SIG-M5 treated with dmso at 0.1 percent for 504 hours (cell line): ENCODE measurements at regions not wholly inside any gene's neighbourhood (a gene's known extent, or its start where the extent isn't known, plus 50 kb on each side); places are given as distances from the start of the nearest gene placed in this dataset.
A peak's percentile ranks its signal among the peaks of the same experiment; 100 is the strongest.
"Not testable (repeated sequence)": the region's sequence is repeated elsewhere in the genome, so short reads cannot be mapped to it uniquely, and the experiment has no call there.

Experiments
- DNase-seq: peaks from one replicate; lab custom pipeline; 2025; ENCODE audit not compliant: unreplicated experiment; lab: John Stamatoyannopoulos, UW

GRCh38 chr4:126604268-126604867 is 1028.4 kb upstream of the INTU start:
- DNase-seq: peak; percentile 8

GRCh38 chr4:126610933-126611332 is 1021.8 kb upstream of the INTU start:
- no peak for DNase-seq

- DNase-seq: no peak
Measured at GRCh38 chr4:126611900-126612299, 1020.9 kb upstream of the INTU start.

- no peak for DNase-seq
Measured at GRCh38 chr4:126614356-126614855, 1018.4 kb upstream of the INTU start.

GRCh38 chr4:126616795-126617194 is 1016.0 kb upstream of the INTU start:
- no peak for DNase-seq

- no peak for DNase-seq
Measured at GRCh38 chr4:126627255-126627654, 1005.5 kb upstream of the INTU start.

- DNase-seq: no peak
Measured at GRCh38 chr4:126628933-126629332, 1003.8 kb upstream of the INTU start.

GRCh38 chr4:126630230-126630629 is 1002.5 kb upstream of the INTU start:
- DNase-seq: no peak

GRCh38 chr4:126633306-126633705 is 999.5 kb upstream of the INTU start:
- DNase-seq: no peak

GRCh38 chr4:126637706-126638105 is 995.1 kb upstream of the INTU start:
- DNase-seq: no peak

GRCh38 chr4:126647320-126647719 is 985.4 kb upstream of the INTU start:
- no peak for DNase-seq

- DNase-seq: no peak
Measured at GRCh38 chr4:126647756-126648397, 984.9 kb upstream of the INTU start.

- DNase-seq: no peak
Measured at GRCh38 chr4:126658411-126658810, 974.3 kb upstream of the INTU start.

- DNase-seq: no peak
Measured at GRCh38 chr4:126661194-126661593, 971.6 kb upstream of the INTU start.

GRCh38 chr4:126664839-126665238 is 967.9 kb upstream of the INTU start:
- DNase-seq: no peak

- not testable (repeated sequence) for DNase-seq
Measured at GRCh38 chr4:126670038-126670437, 962.7 kb upstream of the INTU start.

GRCh38 chr4:126678618-126679017 is 954.1 kb upstream of the INTU start:
- no peak for DNase-seq

- no peak for DNase-seq
Measured at GRCh38 chr4:126679303-126679702, 953.5 kb upstream of the INTU start.

GRCh38 chr4:126682250-126682649 is 950.5 kb upstream of the INTU start:
- no peak for DNase-seq

- DNase-seq: no peak
Measured at GRCh38 chr4:126686491-126686890, 946.3 kb upstream of the INTU start.

GRCh38 chr4:126687655-126688358 is 945.0 kb upstream of the INTU start:
- DNase-seq: no peak

GRCh38 chr4:126691797-126692196 is 941.0 kb upstream of the INTU start:
- DNase-seq: no peak
